Activated T-helper 1 cell treated with anti-CD3 and anti-CD28 coated beads, Interleukin-12 subunit alpha, Interleukin-12 subunit beta, Interleukin-2, Interleukin-4 antibody, amounts not matched to agents 30 ng/mL and 10 ng/mL and 1 ng/mL, durations not matched to agents 14 hours and 24 hours and 36 hours (primary cell): ENCODE measurements at regions not wholly inside any gene's neighbourhood (a gene's known extent, or its start where the extent isn't known, plus 50 kb on each side); places are given as distances from the start of the nearest gene placed in this dataset.
A peak's percentile ranks its signal among the peaks of the same experiment; 100 is the strongest.

ENCODE experiments used
- DNase-seq: peaks from one replicate; pipeline ENCODE4 v3.0.0; 2021; ENCODE audit warnings: low spot score
- H3K27ac Mint-ChIP-seq: one replicate; pipeline ENCODE4 v1.8.0; 2021; ENCODE audit warnings: mild to moderate bottlenecking, mixed read lengths
- H3K27me3 Mint-ChIP-seq: one replicate; pipeline ENCODE4 v1.8.0; 2022; ENCODE audit warnings: mild to moderate bottlenecking, moderate library complexity, mixed read lengths; ENCODE audit not compliant: insufficient read depth
- H3K36me3 Mint-ChIP-seq: one replicate; pipeline ENCODE4 v1.8.0; 2021; ENCODE audit warnings: low read depth, mixed read lengths
- H3K4me1 Mint-ChIP-seq: one replicate; pipeline ENCODE4 v1.8.0; 2021; ENCODE audit warnings: low read depth, mixed read lengths
- H3K4me3 Mint-ChIP-seq: one replicate; pipeline ENCODE4 v1.8.0; 2021; ENCODE audit warnings: mild to moderate bottlenecking, moderate library complexity, mixed read lengths
- H3K9me3 Mint-ChIP-seq: one replicate; pipeline ENCODE4 v1.8.0; 2021; ENCODE audit warnings: mixed read lengths
- intact Hi-C: fragments of 100-400 bp; cut with micrococcal nuclease; formaldehyde crosslinking; loops from one replicate; pipeline ENCODE4 v1.15.1; 2024

DNA sequence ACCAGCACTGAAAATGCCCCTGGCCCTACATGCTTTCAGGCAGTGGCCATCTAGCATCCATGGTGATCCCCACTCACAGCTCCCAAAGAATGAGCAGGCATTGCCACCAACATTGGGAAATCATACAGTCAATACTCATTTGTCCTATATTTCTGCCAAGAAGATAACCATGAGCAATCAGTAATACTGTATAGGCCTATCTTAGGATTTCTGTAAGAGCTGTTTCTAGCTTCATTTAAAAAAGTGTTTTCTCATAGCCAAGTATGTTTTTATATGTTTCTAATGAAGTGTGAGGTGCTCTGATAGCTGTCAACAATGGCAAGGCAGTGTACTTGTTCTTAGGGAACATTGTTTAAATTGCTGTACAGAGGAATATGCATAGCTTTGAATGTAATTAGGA lies 428.7 kb downstream of the FGF9 start:
- Mint-ChIP-seq H3K4me3 (no peak overlapping the region), H3K27me3 (no peaks in the 10 kb centered on the region), H3K36me3 (peaks cover 4% of the 10 kb centered on the region), H3K27ac (no peak overlapping the region), H3K4me1 (peaks cover 7% of the 10 kb centered on the region), H3K9me3 (peaks cover 15% of the 10 kb centered on the region)
- no peak for DNase-seq
- intact Hi-C loops: no loop called here

DNA sequence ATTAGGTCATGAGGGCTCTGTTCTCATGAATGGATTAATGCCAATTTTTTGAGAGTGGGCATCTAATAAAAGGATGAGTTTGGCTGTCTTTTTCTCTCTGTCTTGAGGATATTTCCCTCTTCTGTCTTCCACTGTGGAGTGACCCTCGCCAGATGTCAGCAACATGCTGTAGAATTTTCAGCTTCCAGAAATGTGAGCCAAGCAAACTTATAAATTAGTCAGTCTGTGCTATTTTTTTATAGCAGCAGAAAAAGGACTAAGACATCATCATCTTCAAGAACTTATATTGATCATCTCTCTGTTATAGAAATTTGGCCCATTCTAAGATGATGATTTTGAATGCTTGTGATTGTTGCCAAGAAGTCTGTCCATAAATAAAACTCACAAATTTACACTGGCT lies 431.4 kb downstream of the FGF9 start:
- H3K36me3 Mint-ChIP-seq: peaks cover 3% of the 10 kb centered on the region
- no peaks in the 10 kb centered on the region for H3K27me3 Mint-ChIP-seq
- intact Hi-C loops: no loop called here
- peaks cover 10% of the 10 kb centered on the region for H3K9me3 Mint-ChIP-seq
- H3K27ac Mint-ChIP-seq: no peak overlapping the region
- DNase-seq: no peak
- peaks cover 22% of the 10 kb centered on the region for H3K4me1 Mint-ChIP-seq
- H3K4me3 Mint-ChIP-seq: no peak overlapping the region

DNA sequence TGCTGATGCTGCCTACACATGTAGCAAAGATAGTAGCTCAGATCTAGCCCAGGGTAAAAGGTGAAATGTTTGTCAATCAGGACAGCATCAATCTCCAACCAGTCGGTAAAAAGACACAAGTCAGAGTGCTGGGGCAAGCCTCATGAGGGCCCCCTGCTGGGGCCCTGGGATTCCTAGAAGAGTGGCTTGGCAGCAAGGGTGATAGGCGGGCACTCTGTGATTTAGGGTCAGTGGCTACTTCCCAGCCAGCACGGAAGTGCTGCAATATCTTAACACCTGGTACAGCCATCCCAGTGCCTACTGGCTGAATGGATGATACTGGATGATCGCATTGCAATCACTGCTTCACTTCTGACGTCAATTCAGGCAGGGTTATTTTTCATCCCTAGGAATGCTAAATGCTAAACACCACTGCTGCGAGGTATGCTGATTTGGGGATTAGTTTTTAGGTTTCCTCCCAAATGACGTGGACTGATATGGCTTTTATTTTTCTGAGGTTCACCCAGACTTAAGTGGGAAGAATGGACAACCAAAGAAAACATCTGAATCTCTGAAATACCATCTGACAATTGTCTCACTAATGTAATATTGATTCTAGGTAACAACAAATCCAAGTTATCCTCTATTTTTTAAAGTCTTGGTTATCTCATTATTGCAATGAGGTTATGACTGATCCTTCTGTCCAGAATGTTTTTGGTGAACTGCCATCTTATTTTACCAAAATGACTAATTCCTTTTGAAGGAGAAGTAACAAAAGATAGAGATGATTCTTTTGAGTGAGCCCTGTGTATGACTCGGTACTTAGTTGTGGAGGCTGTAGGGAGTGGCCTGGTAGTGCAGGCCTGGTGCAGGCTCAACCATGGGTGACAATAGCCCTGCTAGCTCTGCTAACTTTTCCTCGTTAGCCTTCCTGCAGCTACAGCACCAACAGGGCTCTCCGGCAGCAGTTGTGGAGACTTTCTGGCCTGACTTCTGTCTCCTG lies 432.5 kb downstream of the FGF9 start:
- H3K27ac Mint-ChIP-seq: no peak overlapping the region
- intact Hi-C loops: no loop called here
- H3K27me3 Mint-ChIP-seq: no peaks in the 10 kb centered on the region
- H3K9me3 Mint-ChIP-seq: peaks cover 10% of the 10 kb centered on the region
- H3K4me3 Mint-ChIP-seq: no peak overlapping the region
- DNase-seq: no peak
- peaks cover 3% of the 10 kb centered on the region for H3K36me3 Mint-ChIP-seq
- peaks cover 33% of the 10 kb centered on the region for H3K4me1 Mint-ChIP-seq

- intact Hi-C loops: no loop called here
- Mint-ChIP-seq H3K4me3 (no peak overlapping the region), H3K4me1 (peaks cover 43% of the 10 kb centered on the region), H3K9me3 (peaks cover 4% of the 10 kb centered on the region), H3K27ac (no peak overlapping the region), H3K27me3 (no peaks in the 10 kb centered on the region), H3K36me3 (peaks cover 2% of the 10 kb centered on the region)
- DNase-seq: no peak
These were observed 435.2 kb downstream of the FGF9 start for GRCh38 chr13:22106058-22106457.

DNA sequence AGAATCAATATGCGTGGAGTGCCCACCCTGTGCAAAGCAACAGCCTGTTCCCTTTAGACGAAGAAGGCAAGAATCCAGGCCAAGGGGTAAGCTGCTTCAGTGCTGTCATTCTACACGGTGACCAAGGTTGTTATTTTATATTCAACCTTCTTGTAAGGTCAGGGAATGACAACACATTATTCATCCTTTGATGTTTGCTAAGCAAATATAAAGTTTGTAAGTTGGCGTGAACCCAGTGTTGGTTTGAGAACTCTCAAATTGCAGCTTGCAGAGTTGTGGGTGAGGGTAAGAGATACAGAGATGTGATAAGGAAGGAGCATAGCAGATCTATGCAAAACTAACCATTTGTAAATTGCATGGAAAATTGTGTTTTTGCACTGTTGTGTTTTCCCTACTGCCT lies 436.7 kb downstream of the FGF9 start:
- peaks cover 55% of the 10 kb centered on the region for H3K4me1 Mint-ChIP-seq
- no peak for DNase-seq
- peaks cover 13% of the 10 kb centered on the region for H3K9me3 Mint-ChIP-seq
- peaks cover 4% of the 10 kb centered on the region for H3K36me3 Mint-ChIP-seq
- no peaks in the 10 kb centered on the region for H3K27me3 Mint-ChIP-seq
- H3K4me3 Mint-ChIP-seq: no peak overlapping the region
- H3K27ac Mint-ChIP-seq: peak overlapping the region; percentile 56
- intact Hi-C loops: no loop called here

GRCh38 chr13:22108283-22108942 lies 437.5 kb downstream of the FGF9 start:
- H3K27ac Mint-ChIP-seq: no peak overlapping the region

DNA sequence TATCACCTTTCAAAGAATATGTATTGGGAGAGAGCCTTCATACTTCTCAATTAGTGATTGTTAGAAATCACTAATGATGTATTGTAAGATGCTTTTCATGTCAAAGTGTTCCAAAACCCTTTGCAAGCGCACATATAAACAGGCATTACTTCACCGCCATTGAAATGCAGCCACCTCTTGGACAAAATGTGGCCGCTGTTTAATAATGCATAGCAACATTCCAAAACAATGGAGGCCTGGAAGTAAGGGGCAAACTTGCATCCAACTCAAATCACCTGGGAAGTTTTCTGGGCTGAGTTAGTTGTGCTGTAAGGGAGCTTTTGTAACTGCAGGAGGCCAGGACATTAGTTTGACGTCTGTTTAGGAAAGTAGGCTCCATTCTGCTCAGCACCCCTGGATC lies 438.1 kb downstream of the FGF9 start:
- peaks cover 57% of the 10 kb centered on the region for H3K4me1 Mint-ChIP-seq
- intact Hi-C loops: no loop called here
- peaks cover 22% of the 10 kb centered on the region for H3K9me3 Mint-ChIP-seq
- H3K27me3 Mint-ChIP-seq: no peaks in the 10 kb centered on the region
- peaks cover 11% of the 10 kb centered on the region for H3K36me3 Mint-ChIP-seq
- no peak for DNase-seq
- no peak overlapping the region for H3K4me3 Mint-ChIP-seq
- H3K27ac Mint-ChIP-seq: no peak overlapping the region

More at GRCh38 chr13:22108283-22108942, 437.5 kb downstream of the FGF9 start:
- no peaks in the 10 kb centered on the region for H3K27me3 Mint-ChIP-seq
- DNase-seq: no peak
- peaks cover 57% of the 10 kb centered on the region for H3K4me1 Mint-ChIP-seq
- intact Hi-C loops: no loop called here
- H3K9me3 Mint-ChIP-seq: peaks cover 17% of the 10 kb centered on the region
- no peak overlapping the region for H3K4me3 Mint-ChIP-seq
- H3K36me3 Mint-ChIP-seq: peaks cover 8% of the 10 kb centered on the region

DNA sequence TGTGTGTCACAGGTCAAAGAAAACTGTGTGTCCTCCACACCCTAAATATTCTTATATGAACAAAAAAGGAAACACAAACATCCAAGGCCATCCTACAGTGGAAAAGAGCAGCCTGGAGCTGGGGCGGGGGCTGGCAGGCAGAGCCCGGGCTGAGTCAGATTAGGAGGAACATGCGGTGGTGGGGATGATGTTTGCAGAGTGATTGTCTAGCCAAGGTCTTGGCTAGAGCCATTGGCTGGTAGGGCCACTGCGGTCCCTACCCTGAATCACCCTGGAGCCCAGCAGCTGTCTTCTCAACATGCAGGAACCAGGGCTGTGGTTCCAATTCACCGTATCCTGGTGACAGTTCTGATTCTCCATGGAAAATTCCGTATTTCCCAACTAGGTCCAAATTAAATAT lies 439.5 kb downstream of the FGF9 start:
- intact Hi-C loops: loop anchor here (5.0 to 10.0 kb wide), 3 partner anchors 93 to 508 kb away; partner anchors contain the start of genes FGF9 and MICU2
- DNase-seq: no peak
- H3K9me3 Mint-ChIP-seq: peaks cover 22% of the 10 kb centered on the region
- peak overlapping the region; percentile 22 for H3K27ac Mint-ChIP-seq
- H3K4me3 Mint-ChIP-seq: no peak overlapping the region
- H3K36me3 Mint-ChIP-seq: peaks cover 9% of the 10 kb centered on the region
- peaks cover 70% of the 10 kb centered on the region for H3K4me1 Mint-ChIP-seq
- no peaks in the 10 kb centered on the region for H3K27me3 Mint-ChIP-seq

DNA sequence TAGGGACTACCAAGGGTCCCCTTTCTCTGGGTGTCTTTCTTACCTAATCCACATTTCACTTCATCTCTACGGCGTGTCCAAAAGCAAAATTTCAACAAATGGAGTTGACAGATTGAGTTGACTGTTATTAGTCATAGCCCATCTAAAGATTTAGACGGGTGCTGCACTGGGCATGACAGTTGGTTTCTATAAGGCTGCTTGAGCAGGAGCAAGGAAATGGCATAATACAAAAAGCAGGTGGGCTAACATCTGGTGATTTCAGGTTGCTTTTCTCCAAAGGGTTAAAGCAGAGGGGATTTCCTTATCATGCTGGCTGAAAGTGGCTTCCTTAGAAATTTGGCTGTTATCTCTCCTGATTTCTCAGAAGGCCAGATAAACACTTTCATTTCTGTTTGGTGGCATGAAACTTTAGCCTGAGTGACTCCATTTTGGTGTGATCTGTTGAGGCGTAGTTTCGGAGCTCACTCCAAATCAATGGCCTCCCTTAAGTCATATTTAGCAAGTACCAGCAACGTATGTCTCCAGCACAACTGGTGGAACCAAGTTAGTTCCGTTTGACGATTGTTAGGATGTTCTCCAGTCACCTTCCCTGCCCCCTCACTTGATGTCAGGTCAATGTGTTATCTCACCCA lies 440.4 kb downstream of the FGF9 start:
- Mint-ChIP-seq H3K36me3 (peaks cover 16% of the 10 kb centered on the region), H3K9me3 (peaks cover 26% of the 10 kb centered on the region), H3K4me3 (no peak overlapping the region), H3K27ac (peak overlapping the region; percentile 10), H3K4me1 (peaks cover 66% of the 10 kb centered on the region), H3K27me3 (no peaks in the 10 kb centered on the region)
- intact Hi-C loops: loop anchor here (5.0 to 10.0 kb wide), 3 partner anchors 94 to 509 kb away; partner anchors contain the start of genes FGF9 and MICU2
- DNase-seq: no peak

DNA sequence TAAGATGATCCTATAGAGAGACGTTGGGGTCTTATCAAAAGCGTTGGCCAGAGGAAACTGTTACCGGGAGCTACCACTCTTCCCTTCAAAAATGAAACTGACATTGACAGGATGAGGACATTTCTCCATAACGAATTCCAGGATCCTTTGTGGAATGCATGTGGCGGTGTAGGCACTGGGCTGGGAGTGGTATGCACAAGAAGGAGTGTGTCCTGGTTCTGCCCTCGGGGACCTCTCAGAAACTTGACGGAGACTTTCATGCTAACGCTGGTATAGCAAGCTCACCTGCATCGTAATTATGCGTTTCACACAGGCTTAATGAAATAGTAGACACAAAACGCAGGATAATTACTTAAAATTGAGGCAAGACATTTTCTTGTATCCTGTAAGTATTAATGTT lies 441.1 kb downstream of the FGF9 start:
- peaks cover 65% of the 10 kb centered on the region for H3K4me1 Mint-ChIP-seq
- no peaks in the 10 kb centered on the region for H3K27me3 Mint-ChIP-seq
- peaks cover 19% of the 10 kb centered on the region for H3K36me3 Mint-ChIP-seq
- peaks cover 27% of the 10 kb centered on the region for H3K9me3 Mint-ChIP-seq
- no peak overlapping the region for H3K27ac Mint-ChIP-seq
- H3K4me3 Mint-ChIP-seq: no peak overlapping the region
- intact Hi-C loops: loop anchor here (5.0 to 10.0 kb wide), 3 partner anchors 95 to 510 kb away; partner anchors contain the start of genes FGF9 and MICU2
- no peak for DNase-seq

GRCh38 chr13:22112956-22113745 lies 442.3 kb downstream of the FGF9 start:
- Mint-ChIP-seq H3K4me3 (no peak overlapping the region), H3K27me3 (no peaks in the 10 kb centered on the region), H3K27ac (peak overlapping the region; percentile 78), H3K9me3 (peaks cover 32% of the 10 kb centered on the region), H3K4me1 (peaks cover 58% of the 10 kb centered on the region), H3K36me3 (peaks cover 23% of the 10 kb centered on the region)
- intact Hi-C loops: loop anchor here (5.0 to 10.0 kb wide), 3 partner anchors 96 to 511 kb away; partner anchors contain the start of genes FGF9 and MICU2
- no peak for DNase-seq
